Hepatocyte (in vitro differentiated cells): ENCODE measurements at regions not wholly inside any gene's neighbourhood (a gene's known extent, or its start where the extent isn't known, plus 50 kb on each side); places are given as distances from the start of the nearest gene placed in this dataset.

ENCODE experiments used
- DNase-seq: peaks from one replicate; pipeline ENCODE4 v3.0.0-alpha.2; 2016; ENCODE audit warnings: low spot score
- H2AFZ ChIP-seq: fragments of 200-600 bp; sonication (generic); 2 replicates; pipeline ENCODE4 v1.6.0; 2016; ENCODE audit warnings: antibody characterized with exemption, mild to moderate bottlenecking
- H3K27ac ChIP-seq: fragments of 200-600 bp; sonication (generic); 2 replicates; pipeline ENCODE4 v1.5.1; 2016; ENCODE audit warnings: mild to moderate bottlenecking
- H3K27me3 ChIP-seq: fragments of 200-600 bp; sonication (generic); 2 replicates; pipeline ENCODE4 v1.6.1; 2016
- H3K36me3 ChIP-seq: fragments of 200-600 bp; sonication (generic); replicated peaks from 2 replicates; pipeline ENCODE4 v1.5.1; 2016; ENCODE audit warnings: low read depth; ENCODE audit not compliant: insufficient read depth
- H3K4me1 ChIP-seq: fragments of 200-600 bp; sonication (generic); 2 replicates; pipeline ENCODE4 v1.5.1; 2016; ENCODE audit warnings: mild to moderate bottlenecking, moderate library complexity; ENCODE audit not compliant: insufficient read depth
- H3K4me2 ChIP-seq: fragments of 200-600 bp; sonication (generic); 2 replicates; pipeline ENCODE4 v1.6.0; 2016
- H3K4me3 ChIP-seq: fragments of 200-600 bp; sonication (generic); 2 replicates; pipeline ENCODE4 v1.5.1; 2016; ENCODE audit warnings: mild to moderate bottlenecking
- H3K79me2 ChIP-seq: fragments of 200-600 bp; sonication (generic); 2 replicates; pipeline ENCODE4 v1.6.0; 2017; ENCODE audit warnings: mild to moderate bottlenecking
- H3K9me2 ChIP-seq: fragments of 200-600 bp; sonication (generic); replicated peaks from 2 replicates; pipeline ENCODE4 v1.6.0; 2017; ENCODE audit warnings: mild to moderate bottlenecking; ENCODE audit not compliant: insufficient read depth
- H3K9me3 ChIP-seq: fragments of 200-600 bp; sonication (generic); 2 replicates; pipeline ENCODE4 v1.5.1; 2016; ENCODE audit warnings: low read depth, mild to moderate bottlenecking
- H4K20me1 ChIP-seq: fragments of 200-600 bp; sonication (generic); 2 replicates; pipeline ENCODE4 v1.6.0; 2016; ENCODE audit warnings: mild to moderate bottlenecking; ENCODE audit not compliant: insufficient read depth, poor library complexity, severe bottlenecking
- EZH2 ChIP-seq: fragments of 200-600 bp; sonication (generic); IDR thresholded peaks from 2 replicates; pipeline ENCODE4 v1.6.1; 2016; ENCODE audit warnings: antibody characterized with exemption, mild to moderate bottlenecking, borderline replicate concordance
- EZH2phosphoT487 ChIP-seq: fragments of 200-600 bp; sonication (generic); IDR thresholded peaks from one replicate; pipeline ENCODE4 v1.6.1; 2018; ENCODE audit warnings: antibody characterized with exemption, mild to moderate bottlenecking, low read depth, moderate library complexity; ENCODE audit not compliant: unreplicated experiment, severe bottlenecking
- WGBS: methylation state at CpG from one replicate; pipeline ENCODE4 v1.1.6; 2016; ENCODE audit warnings: low lambda C conversion rate; ENCODE audit errors: missing lambda C conversion rate; 5-methylcytosine and 5-hydroxymethylcytosine counted together
- TF ChIP-seq, protein P1 (sequence below): fragments of 200-600 bp; sonication (generic); IDR thresholded peaks from 2 replicates; pipeline ENCODE4 v1.5.1; 2016; ENCODE audit warnings: antibody characterized with exemption, mild to moderate bottlenecking; ENCODE audit not compliant: poor library complexity

DNA sequence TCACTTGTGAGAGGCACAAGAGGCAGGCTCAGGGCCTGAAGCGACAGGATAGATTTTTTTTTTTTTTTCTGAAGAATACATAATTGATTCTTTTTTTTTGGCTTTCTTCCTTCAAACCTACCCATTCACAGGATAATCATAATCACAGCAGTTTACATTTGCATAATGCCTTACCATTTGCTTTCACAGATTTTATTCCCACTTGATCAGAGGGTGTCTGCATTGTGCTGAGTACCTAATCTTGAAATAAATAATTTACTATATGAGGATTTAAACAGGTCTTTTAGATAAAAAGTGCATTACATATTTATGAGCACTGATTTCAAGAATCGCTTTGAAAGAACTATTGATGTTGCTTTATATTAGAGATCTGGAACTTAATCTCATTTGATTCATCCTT is 219.3 kb downstream of the SPRY1 start:
- H3K27ac ChIP-seq: no peak overlapping the region
- no peak overlapping the region for H3K4me2 ChIP-seq
- no peaks in the 10 kb centered on the region for H3K9me3 ChIP-seq
- TF ChIP-seq EZH2phosphoT487: no peak
- TF ChIP-seq, protein P1, sequence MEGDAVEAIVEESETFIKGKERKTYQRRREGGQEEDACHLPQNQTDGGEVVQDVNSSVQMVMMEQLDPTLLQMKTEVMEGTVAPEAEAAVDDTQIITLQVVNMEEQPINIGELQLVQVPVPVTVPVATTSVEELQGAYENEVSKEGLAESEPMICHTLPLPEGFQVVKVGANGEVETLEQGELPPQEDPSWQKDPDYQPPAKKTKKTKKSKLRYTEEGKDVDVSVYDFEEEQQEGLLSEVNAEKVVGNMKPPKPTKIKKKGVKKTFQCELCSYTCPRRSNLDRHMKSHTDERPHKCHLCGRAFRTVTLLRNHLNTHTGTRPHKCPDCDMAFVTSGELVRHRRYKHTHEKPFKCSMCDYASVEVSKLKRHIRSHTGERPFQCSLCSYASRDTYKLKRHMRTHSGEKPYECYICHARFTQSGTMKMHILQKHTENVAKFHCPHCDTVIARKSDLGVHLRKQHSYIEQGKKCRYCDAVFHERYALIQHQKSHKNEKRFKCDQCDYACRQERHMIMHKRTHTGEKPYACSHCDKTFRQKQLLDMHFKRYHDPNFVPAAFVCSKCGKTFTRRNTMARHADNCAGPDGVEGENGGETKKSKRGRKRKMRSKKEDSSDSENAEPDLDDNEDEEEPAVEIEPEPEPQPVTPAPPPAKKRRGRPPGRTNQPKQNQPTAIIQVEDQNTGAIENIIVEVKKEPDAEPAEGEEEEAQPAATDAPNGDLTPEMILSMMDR: no peak
- no peak for TF ChIP-seq EZH2
- no peak for DNase-seq
- 88% methylated on average over 2 of the region's 2 CpGs for WGBS
- H3K9me2 ChIP-seq: no peaks in the 10 kb centered on the region
- no peaks in the 10 kb centered on the region for H3K36me3 ChIP-seq
- H2AFZ ChIP-seq: no peak overlapping the region
- H3K4me3 ChIP-seq: no peak overlapping the region
- peaks cover 11% of the 10 kb centered on the region for H3K4me1 ChIP-seq
- H4K20me1 ChIP-seq: no peaks in the 10 kb centered on the region
- H3K27me3 ChIP-seq: no peaks in the 10 kb centered on the region
- H3K79me2 ChIP-seq: no peaks in the 10 kb centered on the region

DNA sequence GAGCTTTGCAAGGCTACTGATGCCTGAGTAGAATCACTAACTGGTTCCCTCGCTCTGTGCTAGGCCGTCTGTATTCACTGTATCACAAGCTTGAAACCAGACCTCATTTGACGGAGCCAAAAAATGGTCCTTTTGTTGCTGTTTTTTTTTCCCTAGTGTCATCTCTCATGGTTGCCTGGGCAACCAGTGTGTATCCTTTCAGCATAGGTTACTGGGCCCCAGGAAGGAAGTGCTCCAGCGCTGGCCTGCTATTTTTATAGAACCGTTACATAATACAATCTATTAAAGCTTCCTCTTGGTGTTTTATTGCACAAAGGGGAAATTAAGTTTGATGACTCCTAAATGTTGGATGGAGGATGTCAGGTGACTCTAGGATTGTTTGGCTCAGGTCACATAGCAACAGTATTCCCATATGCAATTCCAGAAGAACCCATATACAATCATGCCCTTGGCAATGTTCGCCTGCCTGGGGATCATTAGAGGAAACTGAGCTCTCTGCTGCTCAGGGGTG is 220.4 kb downstream of the SPRY1 start:
- Histone ChIP-seq H4K20me1 (no peaks in the 10 kb centered on the region), H3K4me2 (no peak overlapping the region), H3K79me2 (no peaks in the 10 kb centered on the region), H3K9me3 (no peaks in the 10 kb centered on the region), H2AFZ (no peak overlapping the region), H3K4me1 (peaks cover 11% of the 10 kb centered on the region), H3K9me2 (no peaks in the 10 kb centered on the region), H3K4me3 (no peak overlapping the region), H3K27ac (peak overlapping the region; percentile 59), H3K27me3 (no peaks in the 10 kb centered on the region), H3K36me3 (no peaks in the 10 kb centered on the region)
- TF ChIP-seq EZH2phosphoT487 (no peak), EZH2 (no peak)
- TF ChIP-seq, protein P1: no peak
- 65% methylated on average over 6 of the region's 6 CpGs for WGBS
- peak; percentile 74 for DNase-seq

DNA sequence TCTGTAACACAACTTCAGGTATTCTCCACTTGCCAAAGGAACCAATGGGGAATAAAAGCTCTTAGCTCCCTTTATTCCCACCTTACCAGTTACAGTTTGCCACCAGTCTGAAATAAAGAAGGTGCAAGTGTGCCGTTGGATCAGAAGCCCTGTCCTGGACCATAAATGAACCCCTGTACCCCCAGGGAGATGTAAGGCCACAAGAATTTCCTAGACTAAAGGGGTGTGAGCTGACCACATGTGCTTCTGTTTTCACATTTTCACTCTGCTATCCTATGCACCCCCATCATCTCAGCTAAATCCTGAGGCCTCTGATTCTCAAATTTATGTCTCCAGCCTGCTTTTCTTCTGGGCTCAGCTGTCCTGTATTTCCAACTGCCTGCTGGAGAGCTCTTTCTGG is 221.2 kb downstream of the SPRY1 start:
- TF ChIP-seq, protein P1: no peak
- TF ChIP-seq EZH2phosphoT487 (no peak), EZH2 (no peak)
- WGBS: 84% methylated on average over 1 of the region's 1 CpG

DNA sequence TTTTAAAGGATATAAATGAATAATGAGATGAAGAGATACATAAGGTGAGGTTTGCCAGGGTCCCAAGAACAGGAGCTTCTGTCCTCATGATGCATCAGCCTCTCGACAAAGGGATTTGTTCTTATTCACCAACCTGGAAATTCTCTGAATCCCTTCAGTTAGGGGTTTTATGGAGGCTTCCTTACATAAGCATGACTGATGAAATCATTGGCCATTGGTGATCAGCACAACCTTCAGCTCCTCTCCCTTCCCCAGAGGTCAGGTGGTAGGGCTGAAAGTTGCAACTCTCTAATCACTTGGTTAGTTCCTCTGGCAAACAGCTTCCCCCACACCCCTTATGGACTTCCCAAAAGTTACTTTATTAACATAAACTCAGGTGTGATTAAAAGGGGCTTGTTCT is 222.0 kb downstream of the SPRY1 start:
- Histone ChIP-seq H4K20me1 (no peaks in the 10 kb centered on the region), H3K4me1 (peaks cover 6% of the 10 kb centered on the region), H3K9me2 (no peaks in the 10 kb centered on the region), H3K4me3 (no peak overlapping the region), H3K27me3 (no peaks in the 10 kb centered on the region), H3K9me3 (no peaks in the 10 kb centered on the region), H3K27ac (no peak overlapping the region), H3K36me3 (no peaks in the 10 kb centered on the region), H2AFZ (no peak overlapping the region), H3K79me2 (no peaks in the 10 kb centered on the region), H3K4me2 (no peak overlapping the region)
- TF ChIP-seq EZH2: no peak
- TF ChIP-seq, protein P1: no peak
- no peak for TF ChIP-seq EZH2phosphoT487
- WGBS: 89% methylated on average over 1 of the region's 1 CpG
- no peak for DNase-seq

More for the DNA sequence above, 221.2 kb downstream of the SPRY1 start:
- Histone ChIP-seq H4K20me1 (no peaks in the 10 kb centered on the region), H3K4me2 (no peak overlapping the region), H3K79me2 (no peaks in the 10 kb centered on the region), H3K9me2 (no peaks in the 10 kb centered on the region), H3K4me1 (peaks cover 11% of the 10 kb centered on the region), H3K9me3 (no peaks in the 10 kb centered on the region), H3K27ac (no peak overlapping the region), H3K4me3 (no peak overlapping the region), H2AFZ (no peak overlapping the region), H3K27me3 (no peaks in the 10 kb centered on the region), H3K36me3 (no peaks in the 10 kb centered on the region)
- no peak for DNase-seq
